ENCODE measurements at regions not wholly inside any gene's neighbourhood (a gene's known extent, or its start where the extent isn't known, plus 50 kb on each side); places are given as distances from the start of the nearest gene placed in this dataset.

- DNase-seq (ENCODE audit: low read depth) = no peak
Observed at GRCh38 chr1:53378061-53378460, 50.2 kb upstream of the LRP8 start.

GRCh38 chr1:53378932-53379661 lies 51.2 kb upstream of the LRP8 start:
- no peak for DNase-seq (ENCODE audit: low read depth)

- no peak for DNase-seq (ENCODE audit: low read depth)
Observed at GRCh38 chr1:53379662-53380002, 51.8 kb upstream of the LRP8 start.

GRCh38 chr1:53380296-53380695 lies 52.4 kb upstream of the LRP8 start:
- DNase-seq (ENCODE audit: low read depth) = no peak

- DNase-seq (ENCODE audit: low read depth) = no peak
Observed at GRCh38 chr1:53381790-53382401, 54.0 kb upstream of the LRP8 start.

- no peak for DNase-seq (ENCODE audit: low read depth)
Observed at GRCh38 chr1:53383136-53383870, 55.4 kb upstream of the LRP8 start.

GRCh38 chr1:53384796-53385195 lies 56.9 kb upstream of the LRP8 start:
- no peak for DNase-seq (ENCODE audit: low read depth)

- DNase-seq (ENCODE audit: low read depth) = no peak
Observed at GRCh38 chr1:53385276-53386225, 57.7 kb upstream of the LRP8 start.

GRCh38 chr1:53388963-53389362 lies 61.1 kb upstream of the LRP8 start:
- DNase-seq (ENCODE audit: low read depth) = no peak

GRCh38 chr1:53390261-53390660 lies 62.4 kb upstream of the LRP8 start:
- DNase-seq (ENCODE audit: low read depth) = no peak

- no peak for DNase-seq (ENCODE audit: low read depth)
Observed at GRCh38 chr1:53390736-53391135, 62.9 kb upstream of the LRP8 start.

- DNase-seq (ENCODE audit: low read depth) = no peak
Observed at GRCh38 chr1:53391296-53391695, 63.4 kb upstream of the LRP8 start.

- no peak for DNase-seq (ENCODE audit: low read depth)
Observed at GRCh38 chr1:53391982-53392381, 64.1 kb upstream of the LRP8 start.

GRCh38 chr1:53392460-53392859 lies 64.6 kb upstream of the LRP8 start:
- DNase-seq (ENCODE audit: low read depth) = no peak

- DNase-seq (ENCODE audit: low read depth) = peak; percentile 60
Observed at GRCh38 chr1:53393325-53393792, 65.5 kb upstream of the LRP8 start.

- no peak for DNase-seq (ENCODE audit: low read depth)
Observed at GRCh38 chr1:53394306-53394705, 64.9 kb upstream of the DMRTB1 start.

- no peak for DNase-seq (ENCODE audit: low read depth)
Observed at GRCh38 chr1:53395671-53396215, 63.5 kb upstream of the DMRTB1 start.

- DNase-seq (ENCODE audit: low read depth) = no peak
Observed at GRCh38 chr1:53396573-53397268, 62.5 kb upstream of the DMRTB1 start.

GRCh38 chr1:53398091-53398490 lies 61.1 kb upstream of the DMRTB1 start:
- no peak for DNase-seq (ENCODE audit: low read depth)

- no peak for DNase-seq (ENCODE audit: low read depth)
Observed at GRCh38 chr1:53398576-53399365, 60.4 kb upstream of the DMRTB1 start.
